Naive thymus-derived CD4-positive, alpha-beta T cell (primary cell): ENCODE measurements at regions not wholly inside any gene's neighbourhood (a gene's known extent, or its start where the extent isn't known, plus 50 kb on each side); places are given as distances from the start of the nearest gene placed in this dataset.
"Not testable (repeated sequence)": the region's sequence is repeated elsewhere in the genome, so short reads cannot be mapped to it uniquely, and the experiment has no call there.

Source experiments
- ATAC-seq: fragments of 150-1000 bp; cut with Tn5 transposase; 2 replicates; pipeline ENCODE4 v1.10.0; 2021; ENCODE audit warnings: mild to moderate bottlenecking, moderate library complexity
- CTCF ChIA-PET: fragments of 350-600 bp; sonication (Branson Sonifier 250); formaldehyde crosslinking; loops from one replicate; lab custom pipeline; 2021; ENCODE audit warnings: antibody characterized with exemption; lab: Charles Lee
- POLR2A ChIA-PET: fragments of 350-600 bp; sonication (Branson Sonifier 250); formaldehyde crosslinking; loops from one replicate; lab custom pipeline; 2021; ENCODE audit warnings: antibody characterized with exemption, inconsistent platforms; lab: Charles Lee
- DNase-seq, 9 donors: peaks; one replicate each; pipeline versions ENCODE4 v3.0.0 to v3.0.0-alpha.2; 2020 to 2022; ENCODE audit warnings: mixed read lengths in 1 of 9
- H3K27ac ChIP-seq: one replicate; pipeline ENCODE4 v1.7.0; 2013; ENCODE audit warnings: mild to moderate bottlenecking, low read depth, low read length, moderate library complexity
- H3K27me3 ChIP-seq, 2 donors: one replicate each; pipeline ENCODE4 v1.7.0; 2013; ENCODE audit warnings: low read length in 2 of 2, mild to moderate bottlenecking in 2 of 2, moderate library complexity in 2 of 2; ENCODE audit not compliant: control insufficient read depth in 2 of 2, insufficient read depth in 2 of 2
- H3K36me3 ChIP-seq, 3 experiments: 1 replicate in 2 of 3; 2 replicates in 1 of 3; pipeline ENCODE4 v1.7.0; 2013; ENCODE audit warnings: low read length in 3 of 3, mild to moderate bottlenecking in 3 of 3, moderate library complexity in 1 of 3; ENCODE audit not compliant: insufficient read depth in 3 of 3, control insufficient read depth in 2 of 3
- H3K4me1 ChIP-seq, 2 donors: one replicate each; pipeline ENCODE4 v1.7.0; 2013; ENCODE audit warnings: low read length in 2 of 2, mild to moderate bottlenecking in 2 of 2, moderate library complexity in 1 of 2; ENCODE audit not compliant: control insufficient read depth in 2 of 2, insufficient read depth in 2 of 2
- H3K4me3 ChIP-seq: 2 replicates; pipeline ENCODE4 v1.7.0; 2013; ENCODE audit warnings: mild to moderate bottlenecking, low read length
- H3K9me3 ChIP-seq, 3 experiments: 1 replicate in 2 of 3; 2 replicates in 1 of 3; pipeline ENCODE4 v1.7.0; 2013; ENCODE audit warnings: low read length in 3 of 3; ENCODE audit not compliant: control insufficient read depth in 2 of 3
- H3K27ac Mint-ChIP-seq, 9 donors: one replicate each; pipeline ENCODE4 v1.8.0; 2020 to 2022; ENCODE audit warnings: mixed read lengths in 9 of 9, mild to moderate bottlenecking in 8 of 9, moderate library complexity in 5 of 9, inconsistent platforms in 2 of 9
- H3K27me3 Mint-ChIP-seq, 5 donors: one replicate each; pipeline ENCODE4 v1.8.0; 2021 to 2022; ENCODE audit warnings: mixed read lengths in 5 of 5, mild to moderate bottlenecking in 1 of 5
- H3K36me3 Mint-ChIP-seq, 5 donors: one replicate each; pipeline ENCODE4 v1.8.0; 2020 to 2022; ENCODE audit warnings: mixed read lengths in 5 of 5, mild to moderate bottlenecking in 3 of 5, inconsistent platforms in 1 of 5
- H3K4me1 Mint-ChIP-seq, 7 donors: one replicate each; pipeline ENCODE4 v1.8.0; 2020 to 2022; ENCODE audit warnings: mixed read lengths in 7 of 7, mild to moderate bottlenecking in 3 of 7, inconsistent platforms in 1 of 7
- H3K4me3 Mint-ChIP-seq, 10 donors: one replicate each; pipeline ENCODE4 v1.8.0; 2020 to 2022; ENCODE audit warnings: mild to moderate bottlenecking in 10 of 10, mixed read lengths in 10 of 10, moderate library complexity in 6 of 10, inconsistent platforms in 2 of 10
- H3K9me3 Mint-ChIP-seq, 11 donors: one replicate each; pipeline ENCODE4 v1.8.0; 2020 to 2022; ENCODE audit warnings: mixed read lengths in 11 of 11, mild to moderate bottlenecking in 4 of 11, inconsistent platforms in 1 of 11, moderate library complexity in 1 of 11
- intact Hi-C, 2 donors: fragments of 100-400 bp; cut with micrococcal nuclease; formaldehyde crosslinking; loops; one replicate each; pipeline ENCODE4 v1.15.1; 2023

- Mint-ChIP-seq H3K27me3 (peaks cover 0 to 19% (median 0%) of the 10 kb centered on the region in 5 donors), H3K4me3 (no peak overlapping the region), H3K4me1 (peaks cover 0 to 2% (median 0%) of the 10 kb centered on the region in 7 donors), H3K27ac (no peak overlapping the region), H3K9me3 (no peaks in the 10 kb centered on the region), H3K36me3 (no peaks in the 10 kb centered on the region)
- CTCF ChIA-PET, result no interaction called here
- ATAC-seq, result no peak
- H3K4me3 ChIP-seq, result no peak overlapping the region
- H3K27me3 ChIP-seq, result no peaks in the 10 kb centered on the region
- intact Hi-C loops, result no loop called here
- POLR2A ChIA-PET, result no interaction called here
- DNase-seq, result no peak
- no peaks in the 10 kb centered on the region for H3K4me1 ChIP-seq
- no peaks in the 10 kb centered on the region for H3K9me3 ChIP-seq
- H3K36me3 ChIP-seq, result no peaks in the 10 kb centered on the region
- no peak overlapping the region for H3K27ac ChIP-seq
Measured at GRCh38 chr13:30535046-30535445, 69.3 kb upstream of the HMGB1 start.

GRCh38 chr13:30545320-30545719, 72.4 kb upstream of the USPL1 start:
- Histone ChIP-seq H3K27me3 (no peaks in the 10 kb centered on the region), H3K4me3 (no peak overlapping the region), H3K27ac (no peak overlapping the region), H3K36me3 (no peaks in the 10 kb centered on the region), H3K9me3 (no peaks in the 10 kb centered on the region), H3K4me1 (no peaks in the 10 kb centered on the region)
- H3K27me3 Mint-ChIP-seq, result peaks cover 0 to 8% (median 0%) of the 10 kb centered on the region in 5 donors
- no peak for DNase-seq
- intact Hi-C loops, result no loop called here
- no peak for ATAC-seq
- peaks cover 0 to 6% (median 0%) of the 10 kb centered on the region in 7 donors for H3K4me1 Mint-ChIP-seq
- POLR2A ChIA-PET, result interaction anchor here (1.2 kb wide), 1 partner anchor 430 kb away, joined by 4 read pairs; no protein-coding TSS in a partner anchor
- peaks cover 0 to 9% (median 0%) of the 10 kb centered on the region in 5 donors for H3K36me3 Mint-ChIP-seq
- no peak overlapping the region for H3K27ac Mint-ChIP-seq
- H3K9me3 Mint-ChIP-seq, result no peaks in the 10 kb centered on the region
- H3K4me3 Mint-ChIP-seq, result no peak overlapping the region
- CTCF ChIA-PET, result no interaction called here

- H3K9me3 ChIP-seq, H3K36me3 Mint-ChIP-seq, POLR2A ChIA-PET, H3K27ac Mint-ChIP-seq, H3K36me3 ChIP-seq, CTCF ChIA-PET, H3K4me1 Mint-ChIP-seq, H3K9me3 Mint-ChIP-seq, H3K4me3 ChIP-seq, ATAC-seq, intact Hi-C loops, H3K27me3 ChIP-seq, DNase-seq, H3K4me1 ChIP-seq, H3K27ac ChIP-seq, H3K4me3 Mint-ChIP-seq: not testable (repeated sequence)
- H3K27me3 Mint-ChIP-seq, result peaks cover 0 to 11% (median 0%) of the 10 kb centered on the region in 5 donors
Measured at GRCh38 chr13:30548046-30548445, 69.7 kb upstream of the USPL1 start.

DNA sequence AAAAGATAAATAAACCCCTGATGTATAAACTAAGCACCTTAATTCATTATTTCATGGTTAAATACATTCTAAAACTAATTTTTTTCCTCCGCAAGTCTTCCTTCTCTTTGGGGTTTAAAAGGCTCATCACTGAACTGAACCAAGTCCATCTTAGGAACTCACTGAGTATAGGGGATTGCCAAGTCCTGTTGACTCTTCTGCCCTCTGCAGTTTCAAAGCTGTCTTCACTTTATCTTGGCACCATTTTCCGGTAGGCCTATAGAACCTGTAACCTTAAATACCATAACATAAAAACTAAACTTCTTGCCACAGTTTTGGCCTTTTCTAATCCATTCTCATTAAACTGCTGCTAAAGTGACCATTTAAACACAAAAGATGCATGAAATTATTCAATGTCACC, 66.5 kb upstream of the USPL1 start:
- no peak overlapping the region for H3K4me3 Mint-ChIP-seq
- H3K36me3 Mint-ChIP-seq, result peaks cover 0 to 5% (median 0%) of the 10 kb centered on the region in 5 donors
- H3K27ac Mint-ChIP-seq, result peak overlapping the region in 1 of 9 donors; percentile 26
- no peak overlapping the region for H3K27ac ChIP-seq
- H3K27me3 Mint-ChIP-seq, result peaks cover 0 to 11% (median 0%) of the 10 kb centered on the region in 5 donors
- H3K9me3 ChIP-seq, result no peaks in the 10 kb centered on the region
- no peak overlapping the region for H3K4me3 ChIP-seq
- H3K4me1 Mint-ChIP-seq, result peaks cover 0 to 6% (median 2%) of the 10 kb centered on the region in 7 donors
- DNase-seq (peak in 7 of 9 donors; percentile 22 to 63 (median 44)), ATAC-seq (peak; percentile 82)
- intact Hi-C loops, result loop anchor here (1.0 to 5.0 kb wide), 12 partner anchors 22 to 1044 kb away; no protein-coding TSS in a partner anchor
- ChIA-PET POLR2A (no interaction called here), CTCF (interaction anchor here (0.7 to 2.2 kb wide), 2 partner anchors 177 to 419 kb away, joined by 3 to 12 read pairs; no protein-coding TSS in a partner anchor)
- H3K27me3 ChIP-seq, result no peaks in the 10 kb centered on the region
- no peaks in the 10 kb centered on the region for H3K36me3 ChIP-seq
- H3K4me1 ChIP-seq, result no peaks in the 10 kb centered on the region
- H3K9me3 Mint-ChIP-seq, result no peaks in the 10 kb centered on the region

GRCh38 chr13:30552567-30552966, 65.2 kb upstream of the USPL1 start:
- Histone ChIP-seq H3K4me1 (no peaks in the 10 kb centered on the region), H3K27me3 (no peaks in the 10 kb centered on the region), H3K4me3 (no peak overlapping the region), H3K36me3 (no peaks in the 10 kb centered on the region), H3K27ac (no peak overlapping the region), H3K9me3 (no peaks in the 10 kb centered on the region)
- H3K27ac Mint-ChIP-seq, result peak overlapping the region in 1 of 9 donors; percentile 41
- intact Hi-C loops, result loop anchor here in 1 of 2 donors (5.0 kb wide), 1 partner anchor 705 kb away; no protein-coding TSS in a partner anchor
- peaks cover 0 to 6% (median 2%) of the 10 kb centered on the region in 7 donors for H3K4me1 Mint-ChIP-seq
- no peaks in the 10 kb centered on the region for H3K9me3 Mint-ChIP-seq
- POLR2A ChIA-PET, result no interaction called here
- no peak for ATAC-seq
- H3K27me3 Mint-ChIP-seq, result peaks cover 0 to 18% (median 0%) of the 10 kb centered on the region in 5 donors
- no peaks in the 10 kb centered on the region for H3K36me3 Mint-ChIP-seq
- CTCF ChIA-PET, result interaction anchor here (1.1 kb wide), 1 partner anchor 420 kb away, joined by 4 read pairs; no protein-coding TSS in a partner anchor
- no peak overlapping the region for H3K4me3 Mint-ChIP-seq
- no peak for DNase-seq

DNA sequence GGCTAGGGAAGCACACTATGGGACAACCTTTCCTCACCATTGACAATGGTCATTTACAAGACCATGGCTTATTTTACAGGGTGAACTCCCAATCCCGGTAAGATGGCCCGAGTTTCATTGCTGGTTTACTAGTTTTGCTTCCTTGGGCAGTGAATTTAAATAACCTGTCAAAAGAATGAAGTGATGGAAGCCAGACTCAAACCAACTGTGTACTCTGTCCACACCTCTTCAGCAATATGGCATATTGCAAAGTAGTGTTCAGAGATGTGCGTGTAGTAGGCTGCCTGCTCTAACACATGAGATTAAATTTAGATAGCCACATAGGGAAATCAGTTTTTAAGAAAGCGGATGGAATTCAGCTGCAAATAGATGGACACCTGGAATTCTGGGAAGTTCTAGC, 58.4 kb upstream of the USPL1 start:
- H3K27me3 Mint-ChIP-seq, result peaks cover 0 to 50% (median 12%) of the 10 kb centered on the region in 5 donors
- Histone ChIP-seq H3K27ac (no peak overlapping the region), H3K9me3 (no peaks in the 10 kb centered on the region), H3K36me3 (no peaks in the 10 kb centered on the region), H3K27me3 (no peaks in the 10 kb centered on the region), H3K4me3 (no peak overlapping the region), H3K4me1 (no peaks in the 10 kb centered on the region)
- POLR2A ChIA-PET, result no interaction called here
- ATAC-seq (no peak), DNase-seq (no peak)
- CTCF ChIA-PET, result no interaction called here
- H3K36me3 Mint-ChIP-seq, result peaks cover 0 to 4% (median 0%) of the 10 kb centered on the region in 5 donors
- intact Hi-C loops, result no loop called here
- H3K4me1 Mint-ChIP-seq, result no peaks in the 10 kb centered on the region
- H3K9me3 Mint-ChIP-seq, result no peaks in the 10 kb centered on the region
- no peak overlapping the region for H3K4me3 Mint-ChIP-seq
- H3K27ac Mint-ChIP-seq, result no peak overlapping the region

- ChIA-PET CTCF (interaction anchor here (0.9 kb wide), 1 partner anchor 11 kb away, joined by 3 read pairs; no protein-coding TSS in a partner anchor), POLR2A (no interaction called here)
- Histone ChIP-seq H3K4me1 (no peaks in the 10 kb centered on the region), H3K27me3 (no peaks in the 10 kb centered on the region), H3K36me3 (no peaks in the 10 kb centered on the region), H3K27ac (no peak overlapping the region), H3K9me3 (no peaks in the 10 kb centered on the region), H3K4me3 (no peak overlapping the region)
- ATAC-seq (no peak), DNase-seq (no peak)
- Mint-ChIP-seq H3K4me3 (no peak overlapping the region), H3K9me3 (no peaks in the 10 kb centered on the region), H3K36me3 (peaks cover 0 to 4% (median 0%) of the 10 kb centered on the region in 5 donors), H3K27ac (no peak overlapping the region), H3K4me1 (no peaks in the 10 kb centered on the region), H3K27me3 (peaks cover 0 to 52% (median 12%) of the 10 kb centered on the region in 5 donors)
- intact Hi-C loops, result no loop called here
Measured at GRCh38 chr13:30560212-30560611, 57.5 kb upstream of the USPL1 start.
